ENCODE measurements at regions not wholly inside any gene's neighbourhood (a gene's known extent, or its start where the extent isn't known, plus 50 kb on each side); places are given as distances from the start of the nearest gene placed in this dataset.

GRCh38 chr4:22187203-22187820 is 238.7 kb upstream of the KCNIP4 start:
- Histone ChIP-seq H3K27ac (no peak overlapping the region), H3K9me3 (no peaks in the 10 kb centered on the region), H3K4me1 (no peaks in the 10 kb centered on the region), H3K27me3 (no peaks in the 10 kb centered on the region), H3K4me3 (no peak overlapping the region), H3K36me3 (no peaks in the 10 kb centered on the region)
- no peak for TF ChIP-seq CTCF (IDR thresholded peaks at IDR 0.05)
- DNase-seq (ENCODE audit: low spot score) = no peak

- Histone ChIP-seq H3K27ac (no peak overlapping the region), H3K36me3 (no peaks in the 10 kb centered on the region), H3K27me3 (no peaks in the 10 kb centered on the region), H3K4me3 (no peak overlapping the region), H3K4me1 (no peaks in the 10 kb centered on the region), H3K9me3 (no peaks in the 10 kb centered on the region)
- no peak for TF ChIP-seq CTCF (IDR thresholded peaks at IDR 0.05)
- no peak for DNase-seq (ENCODE audit: low spot score)
Observed at GRCh38 chr4:22181736-22182135, 233.2 kb upstream of the KCNIP4 start.

GRCh38 chr4:22179124-22179874 is 230.7 kb upstream of the KCNIP4 start:
- H3K27me3 ChIP-seq = no peaks in the 10 kb centered on the region
- no peaks in the 10 kb centered on the region for H3K9me3 ChIP-seq
- H3K36me3 ChIP-seq = no peaks in the 10 kb centered on the region
- no peak for DNase-seq (ENCODE audit: low spot score)
- no peaks in the 10 kb centered on the region for H3K4me1 ChIP-seq
- TF ChIP-seq CTCF (IDR thresholded peaks at IDR 0.05) = no peak
- H3K27ac ChIP-seq = no peak overlapping the region
- H3K4me3 ChIP-seq = no peak overlapping the region

- no peaks in the 10 kb centered on the region for H3K36me3 ChIP-seq
- TF ChIP-seq CTCF (IDR thresholded peaks at IDR 0.05) = no peak
- H3K4me1 ChIP-seq = no peaks in the 10 kb centered on the region
- no peaks in the 10 kb centered on the region for H3K9me3 ChIP-seq
- no peak overlapping the region for H3K27ac ChIP-seq
- no peak for DNase-seq (ENCODE audit: low spot score)
- H3K27me3 ChIP-seq = no peaks in the 10 kb centered on the region
- H3K4me3 ChIP-seq = no peak overlapping the region
Observed at GRCh38 chr4:22174640-22175039, 226.1 kb upstream of the KCNIP4 start.

GRCh38 chr4:22170353-22170752 is 221.8 kb upstream of the KCNIP4 start:
- no peaks in the 10 kb centered on the region for H3K4me1 ChIP-seq
- no peak overlapping the region for H3K4me3 ChIP-seq
- no peaks in the 10 kb centered on the region for H3K36me3 ChIP-seq
- no peak overlapping the region for H3K27ac ChIP-seq
- no peak for TF ChIP-seq CTCF (IDR thresholded peaks at IDR 0.05)
- H3K27me3 ChIP-seq = no peaks in the 10 kb centered on the region
- H3K9me3 ChIP-seq = no peaks in the 10 kb centered on the region
- DNase-seq (ENCODE audit: low spot score) = no peak

Data from right atrium auricular region (tissue), 2 donors.